Erythroblast (primary cell): ENCODE measurements at regions not wholly inside any gene's neighbourhood (a gene's known extent, or its start where the extent isn't known, plus 50 kb on each side); places are given as distances from the start of the nearest gene placed in this dataset.

ENCODE experiments used
- GATA1 ChIP-seq: IDR thresholded peaks from 2 replicates; pipeline ENCODE4 v1.6.1; 2011; ENCODE audit warnings: low read depth, mild to moderate bottlenecking, control low read depth, low read length, moderate library complexity
- POLR2A ChIP-seq: IDR thresholded peaks from 2 replicates; pipeline ENCODE4 v1.6.1; 2011; ENCODE audit warnings: mild to moderate bottlenecking, low read length

GRCh38 chr2:191565647-191566198 lies 112.2 kb upstream of the NABP1 start:
- no peak for TF ChIP-seq POLR2A
- no peak for TF ChIP-seq GATA1
